Stimulated activated CD4-positive, alpha-beta T cell treated with anti-CD3 and anti-CD28 coated beads, Interleukin-15, amount 100 ng/mL, for 1 hour (primary cell): ENCODE measurements at regions not wholly inside any gene's neighbourhood (a gene's known extent, or its start where the extent isn't known, plus 50 kb on each side); places are given as distances from the start of the nearest gene placed in this dataset.
"Not testable (repeated sequence)": the region's sequence is repeated elsewhere in the genome, so short reads cannot be mapped to it uniquely, and the experiment has no call there.

Source experiments
- DNase-seq, 2 donors: peaks; one replicate each; pipeline ENCODE4 v3.0.0-alpha.2; 2020; ENCODE audit warnings: low read depth in 1 of 2, low spot score in 1 of 2

- DNase-seq: no peak
Measured at GRCh38 chr15:59904450-59905135, 99.5 kb upstream of the FOXB1 start.

- DNase-seq: no peak
Measured at GRCh38 chr15:59896663-59897074, 107.4 kb upstream of the FOXB1 start.

GRCh38 chr15:59894835-59895234 is 109.3 kb upstream of the FOXB1 start:
- no peak for DNase-seq

- DNase-seq: no peak
Measured at GRCh38 chr15:59892985-59893384, 111.1 kb upstream of the FOXB1 start.

- DNase-seq: not testable (repeated sequence)
Measured at GRCh38 chr15:59887870-59888269, 116.2 kb upstream of the FOXB1 start.

- DNase-seq: no peak
Measured at GRCh38 chr15:59887211-59887610, 116.9 kb upstream of the FOXB1 start.

- DNase-seq: no peak
Measured at GRCh38 chr15:59886441-59886840, 117.7 kb upstream of the FOXB1 start.

- no peak for DNase-seq
Measured at GRCh38 chr15:59885832-59886231, 118.3 kb upstream of the FOXB1 start.

GRCh38 chr15:59879506-59880265 is 124.4 kb upstream of the FOXB1 start:
- no peak for DNase-seq

- DNase-seq: no peak
Measured at GRCh38 chr15:59876140-59876539, 128.0 kb upstream of the FOXB1 start.

GRCh38 chr15:59873644-59874272 is 130.4 kb upstream of the FOXB1 start:
- DNase-seq: no peak

- DNase-seq: no peak
Measured at GRCh38 chr15:59867086-59867855, 136.8 kb upstream of the FOXB1 start.

- DNase-seq: no peak
Measured at GRCh38 chr15:59866642-59867041, 137.5 kb upstream of the FOXB1 start.

- DNase-seq: no peak
Measured at GRCh38 chr15:59862191-59863155, 141.6 kb upstream of the FOXB1 start.

- no peak for DNase-seq
Measured at GRCh38 chr15:59847968-59848367, 156.1 kb upstream of the FOXB1 start.

- DNase-seq: no peak
Measured at GRCh38 chr15:59845942-59846499, 156.9 kb upstream of the BNIP2 start.

GRCh38 chr15:59843609-59844008 is 154.5 kb upstream of the BNIP2 start:
- DNase-seq: no peak

GRCh38 chr15:59841036-59841435 is 151.9 kb upstream of the BNIP2 start:
- no peak for DNase-seq

GRCh38 chr15:59839906-59840305 is 150.8 kb upstream of the BNIP2 start:
- no peak for DNase-seq

GRCh38 chr15:59838900-59839299 is 149.8 kb upstream of the BNIP2 start:
- DNase-seq: no peak
